Activated CD8-positive, alpha-beta memory T cell treated with anti-CD3 and anti-CD28 coated beads, Interleukin-2, amount 10 ng/mL, durations not matched to agents 7 days and 5 days (primary cell): ENCODE measurements at regions not wholly inside any gene's neighbourhood (a gene's known extent, or its start where the extent isn't known, plus 50 kb on each side); places are given as distances from the start of the nearest gene placed in this dataset.
"Not testable (repeated sequence)": the region's sequence is repeated elsewhere in the genome, so short reads cannot be mapped to it uniquely, and the experiment has no call there.

ENCODE experiments used
- ATAC-seq: fragments of 150-1000 bp; cut with Tn5 transposase; one replicate; pipeline ENCODE4 v1.10.0; 2021; ENCODE audit warnings: moderate library complexity
- CTCF ChIA-PET: fragments of 350-600 bp; sonication (Branson Sonifier 250); formaldehyde crosslinking; loops from one replicate; lab custom pipeline; 2021; ENCODE audit warnings: antibody characterized with exemption; lab: Charles Lee
- DNase-seq: peaks from one replicate; pipeline ENCODE4 v3.0.0-alpha.2; 2020
- H3K27ac Mint-ChIP-seq: one replicate; pipeline ENCODE4 v1.8.0; 2021; ENCODE audit warnings: mild to moderate bottlenecking, mixed read lengths
- H3K27me3 Mint-ChIP-seq: one replicate; pipeline ENCODE4 v1.8.0; 2021; ENCODE audit warnings: mixed read lengths
- H3K36me3 Mint-ChIP-seq: one replicate; pipeline ENCODE4 v1.8.0; 2021; ENCODE audit warnings: mild to moderate bottlenecking, mixed read lengths
- H3K4me1 Mint-ChIP-seq: one replicate; pipeline ENCODE4 v1.8.0; 2021; ENCODE audit warnings: mixed read lengths
- H3K4me3 Mint-ChIP-seq: one replicate; pipeline ENCODE4 v1.8.0; 2021; ENCODE audit warnings: mild to moderate bottlenecking, moderate library complexity, mixed read lengths
- H3K9me3 Mint-ChIP-seq: one replicate; pipeline ENCODE4 v1.8.0; 2022; ENCODE audit warnings: low read depth, mixed read lengths

GRCh38 chrX:140114059-140114458, 148.7 kb upstream of the CXorf66 start:
- ATAC-seq, H3K9me3 Mint-ChIP-seq, H3K27me3 Mint-ChIP-seq, H3K4me1 Mint-ChIP-seq, H3K36me3 Mint-ChIP-seq, H3K27ac Mint-ChIP-seq, DNase-seq, CTCF ChIA-PET, H3K4me3 Mint-ChIP-seq: not testable (repeated sequence)

- Mint-ChIP-seq H3K27ac (no peak overlapping the region), H3K4me1 (no peaks in the 10 kb centered on the region), H3K36me3 (no peaks in the 10 kb centered on the region)
Observed at GRCh38 chrX:140110081-140110650, 144.8 kb upstream of the CXorf66 start.

GRCh38 chrX:140104760-140105159, 139.4 kb upstream of the CXorf66 start:
- peaks cover 2% of the 10 kb centered on the region for H3K27me3 Mint-ChIP-seq
- no peak for DNase-seq
- H3K4me1 Mint-ChIP-seq, result no peaks in the 10 kb centered on the region
- no peaks in the 10 kb centered on the region for H3K36me3 Mint-ChIP-seq
- H3K9me3 Mint-ChIP-seq, result no peaks in the 10 kb centered on the region
- CTCF ChIA-PET, result no interaction called here
- no peak overlapping the region for H3K27ac Mint-ChIP-seq
- no peak overlapping the region for H3K4me3 Mint-ChIP-seq
- ATAC-seq, result no peak

More at GRCh38 chrX:140110081-140110650, 144.8 kb upstream of the CXorf66 start:
- CTCF ChIA-PET, result no interaction called here
- Mint-ChIP-seq H3K27me3 (peaks cover 3% of the 10 kb centered on the region), H3K4me3 (no peak overlapping the region), H3K9me3 (no peaks in the 10 kb centered on the region)
- DNase-seq (no peak), ATAC-seq (no peak)

DNA sequence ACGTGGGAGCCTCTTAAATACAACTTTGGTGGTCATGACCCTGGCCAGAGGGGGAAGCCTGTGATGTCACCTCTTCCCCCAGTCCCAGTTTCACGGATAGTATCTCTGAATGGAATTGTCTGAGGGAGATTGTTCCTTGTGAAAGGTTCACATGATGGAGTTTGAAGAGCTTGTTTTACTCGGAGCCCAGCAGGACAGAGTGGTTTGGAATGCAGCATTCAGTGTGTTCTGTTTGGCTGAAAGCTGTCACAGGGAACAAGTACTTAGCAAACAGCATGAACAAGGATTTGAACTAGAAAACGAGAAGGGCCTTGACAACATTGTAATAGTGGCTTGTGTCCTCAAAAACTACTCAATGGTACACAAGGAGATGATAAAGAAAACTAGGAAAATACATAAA, 133.9 kb upstream of the CXorf66 start:
- Mint-ChIP-seq H3K4me1 (no peaks in the 10 kb centered on the region), H3K27me3 (no peaks in the 10 kb centered on the region), H3K9me3 (no peaks in the 10 kb centered on the region), H3K36me3 (no peaks in the 10 kb centered on the region), H3K27ac (no peak overlapping the region), H3K4me3 (no peak overlapping the region)
- CTCF ChIA-PET, result no interaction called here
- ATAC-seq, result no peak
- DNase-seq, result no peak

GRCh38 chrX:140092121-140092520, 126.8 kb upstream of the CXorf66 start:
- H3K4me3 Mint-ChIP-seq, result no peak overlapping the region
- DNase-seq (no peak), ATAC-seq (no peak)
- H3K36me3 Mint-ChIP-seq, result no peaks in the 10 kb centered on the region
- no peaks in the 10 kb centered on the region for H3K9me3 Mint-ChIP-seq
- CTCF ChIA-PET, result no interaction called here
- no peaks in the 10 kb centered on the region for H3K4me1 Mint-ChIP-seq
- H3K27me3 Mint-ChIP-seq, result peaks cover 25% of the 10 kb centered on the region
- no peak overlapping the region for H3K27ac Mint-ChIP-seq

DNA sequence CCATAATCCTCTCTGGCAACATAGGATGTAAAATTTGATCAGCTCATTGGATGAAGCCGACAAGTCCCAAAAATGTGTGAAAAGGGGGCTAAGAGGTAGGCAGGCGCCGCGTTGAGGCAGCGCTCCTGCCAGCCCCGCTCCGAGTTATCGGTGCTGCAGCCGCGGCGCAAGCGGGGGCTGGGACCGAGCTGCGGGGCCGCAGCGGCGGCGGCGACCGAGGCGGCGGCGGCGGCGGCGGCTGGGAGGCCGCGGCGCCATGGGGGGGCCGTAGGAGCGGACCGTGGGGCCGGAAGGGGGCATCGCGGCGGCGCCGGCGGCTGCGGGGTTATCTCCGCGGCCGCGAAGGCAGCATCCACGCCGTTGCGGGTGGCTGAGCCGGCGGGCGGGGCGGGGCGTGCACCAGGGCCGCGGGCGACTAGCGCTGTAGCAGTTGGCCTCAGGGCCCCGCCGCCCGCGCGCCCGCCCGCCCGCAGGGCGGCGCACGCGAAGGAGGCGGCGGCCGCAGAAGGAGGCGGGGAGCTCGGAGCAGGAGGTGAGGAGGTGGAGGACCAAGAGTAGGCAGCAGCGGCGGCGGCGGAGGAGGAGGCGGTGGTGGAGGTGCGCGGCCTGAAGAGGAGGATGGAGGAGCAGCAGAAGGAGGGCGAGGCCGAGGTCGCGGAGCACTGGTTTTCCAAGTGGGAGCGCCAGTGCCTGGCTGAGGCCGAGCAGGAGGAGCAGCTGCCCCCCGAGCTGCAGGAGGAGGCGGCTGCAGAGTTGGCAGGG, 126.0 kb upstream of the CXorf66 start:
- no peak for DNase-seq
- Mint-ChIP-seq H3K27me3 (peaks cover 25% of the 10 kb centered on the region), H3K4me1 (no peaks in the 10 kb centered on the region), H3K27ac (no peak overlapping the region), H3K4me3 (peak overlapping the region; percentile 22), H3K9me3 (no peaks in the 10 kb centered on the region), H3K36me3 (no peaks in the 10 kb centered on the region)
- peak; percentile 36 for ATAC-seq
- CTCF ChIA-PET, result no interaction called here

GRCh38 chrX:140090800-140091124, 125.4 kb upstream of the CXorf66 start:
- Mint-ChIP-seq H3K4me1 (no peaks in the 10 kb centered on the region), H3K36me3 (no peaks in the 10 kb centered on the region), H3K27me3 (peaks cover 25% of the 10 kb centered on the region), H3K4me3 (no peak overlapping the region), H3K27ac (no peak overlapping the region), H3K9me3 (no peaks in the 10 kb centered on the region)
- CTCF ChIA-PET, result no interaction called here
- DNase-seq (no peak), ATAC-seq (no peak)

- H3K27me3 Mint-ChIP-seq, result peaks cover 25% of the 10 kb centered on the region
- no peak for DNase-seq
- no peaks in the 10 kb centered on the region for H3K36me3 Mint-ChIP-seq
- CTCF ChIA-PET, result no interaction called here
- H3K4me1 Mint-ChIP-seq, result no peaks in the 10 kb centered on the region
- H3K4me3 Mint-ChIP-seq, result no peak overlapping the region
- no peaks in the 10 kb centered on the region for H3K9me3 Mint-ChIP-seq
- no peak overlapping the region for H3K27ac Mint-ChIP-seq
- ATAC-seq, result no peak
Observed at GRCh38 chrX:140088438-140088837, 123.1 kb upstream of the CXorf66 start.

DNA sequence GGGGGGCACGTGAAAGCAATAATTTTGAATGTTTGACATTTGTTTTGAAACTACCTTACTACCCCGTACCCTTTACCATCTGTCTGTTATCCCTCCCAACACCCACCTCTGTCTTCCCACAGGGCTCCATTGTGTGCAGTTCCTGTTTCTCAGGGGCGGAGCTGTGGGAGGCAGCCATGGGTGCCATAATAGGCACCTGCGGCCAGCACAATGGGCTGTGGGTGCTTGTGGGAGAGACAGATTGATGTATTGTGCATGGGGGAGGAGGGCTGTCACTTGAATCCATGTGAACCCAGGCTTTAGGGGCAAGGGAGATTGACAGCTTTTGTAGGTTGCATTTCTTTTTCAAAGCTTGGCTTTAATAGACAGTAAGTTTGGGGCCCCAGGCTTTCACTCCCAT, 122.6 kb upstream of the CXorf66 start:
- H3K27me3 Mint-ChIP-seq, result peaks cover 25% of the 10 kb centered on the region
- CTCF ChIA-PET, result no interaction called here
- no peak for ATAC-seq

DNA sequence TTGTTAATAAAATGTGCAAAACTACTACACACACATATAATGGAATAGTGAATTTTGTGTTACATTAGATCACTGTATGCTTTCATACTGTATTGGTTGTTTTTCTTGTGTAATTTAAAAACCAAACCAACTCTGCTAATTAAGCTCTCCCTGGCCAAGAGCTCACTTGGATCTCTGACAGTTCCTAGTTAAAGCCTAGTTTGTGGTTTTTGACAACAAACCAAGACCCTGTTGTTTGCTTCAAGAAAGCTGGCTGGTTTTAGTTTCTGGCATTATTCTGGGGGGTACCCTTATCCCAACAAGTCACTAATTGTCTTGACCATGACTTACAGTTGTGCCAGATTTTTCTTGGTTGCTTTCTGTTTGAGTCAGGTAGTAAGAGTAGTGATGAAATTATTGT, 121.4 kb upstream of the CXorf66 start:
- CTCF ChIA-PET, result no interaction called here
- DNase-seq (no peak), ATAC-seq (no peak)
- H3K4me3 Mint-ChIP-seq, result no peak overlapping the region
- no peaks in the 10 kb centered on the region for H3K36me3 Mint-ChIP-seq
- H3K9me3 Mint-ChIP-seq, result no peaks in the 10 kb centered on the region
- H3K27ac Mint-ChIP-seq, result no peak overlapping the region
- H3K27me3 Mint-ChIP-seq, result peaks cover 17% of the 10 kb centered on the region
- H3K4me1 Mint-ChIP-seq, result no peaks in the 10 kb centered on the region

More for the DNA sequence above, 122.6 kb upstream of the CXorf66 start:
- DNase-seq, result no peak
- Mint-ChIP-seq H3K9me3 (no peaks in the 10 kb centered on the region), H3K4me3 (no peak overlapping the region), H3K27ac (no peak overlapping the region), H3K4me1 (no peaks in the 10 kb centered on the region), H3K36me3 (no peaks in the 10 kb centered on the region)

GRCh38 chrX:140074851-140075250, 109.5 kb upstream of the CXorf66 start:
- H3K27ac Mint-ChIP-seq, H3K27me3 Mint-ChIP-seq, H3K4me3 Mint-ChIP-seq, H3K4me1 Mint-ChIP-seq, CTCF ChIA-PET, DNase-seq, ATAC-seq, H3K36me3 Mint-ChIP-seq, H3K9me3 Mint-ChIP-seq: not testable (repeated sequence)

DNA sequence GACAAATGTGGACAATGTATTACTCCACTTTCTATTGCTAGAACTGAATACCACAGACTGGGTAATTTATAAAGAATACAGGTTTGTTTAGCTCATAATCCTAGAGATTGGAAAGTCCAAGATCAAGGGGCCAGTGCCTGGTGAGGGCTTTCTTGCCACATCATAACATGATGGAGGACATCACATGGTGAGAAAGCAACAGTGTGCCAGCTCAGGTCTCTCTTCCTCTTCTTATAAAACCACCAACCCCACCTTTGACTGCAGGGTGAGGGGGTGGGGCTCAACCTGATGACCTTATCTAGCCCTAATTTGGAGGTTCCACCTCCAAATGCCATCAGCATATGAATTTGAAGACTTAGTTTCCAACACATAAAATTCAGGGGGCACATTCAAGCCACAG, 105.7 kb upstream of the CXorf66 start:
- Mint-ChIP-seq H3K36me3 (no peaks in the 10 kb centered on the region), H3K4me3 (no peak overlapping the region), H3K4me1 (no peaks in the 10 kb centered on the region), H3K27me3 (no peaks in the 10 kb centered on the region), H3K27ac (no peak overlapping the region), H3K9me3 (no peaks in the 10 kb centered on the region)
- no peak for ATAC-seq
- CTCF ChIA-PET, result no interaction called here
- no peak for DNase-seq

- CTCF ChIA-PET, result no interaction called here
- ATAC-seq (no peak), DNase-seq (no peak)
- H3K27ac Mint-ChIP-seq, result no peak overlapping the region
- no peaks in the 10 kb centered on the region for H3K4me1 Mint-ChIP-seq
- no peak overlapping the region for H3K4me3 Mint-ChIP-seq
- H3K36me3 Mint-ChIP-seq, result no peaks in the 10 kb centered on the region
- H3K9me3 Mint-ChIP-seq, result no peaks in the 10 kb centered on the region
- H3K27me3 Mint-ChIP-seq, result no peaks in the 10 kb centered on the region
Observed at GRCh38 chrX:140065961-140066662, 100.8 kb upstream of the CXorf66 start.

DNA sequence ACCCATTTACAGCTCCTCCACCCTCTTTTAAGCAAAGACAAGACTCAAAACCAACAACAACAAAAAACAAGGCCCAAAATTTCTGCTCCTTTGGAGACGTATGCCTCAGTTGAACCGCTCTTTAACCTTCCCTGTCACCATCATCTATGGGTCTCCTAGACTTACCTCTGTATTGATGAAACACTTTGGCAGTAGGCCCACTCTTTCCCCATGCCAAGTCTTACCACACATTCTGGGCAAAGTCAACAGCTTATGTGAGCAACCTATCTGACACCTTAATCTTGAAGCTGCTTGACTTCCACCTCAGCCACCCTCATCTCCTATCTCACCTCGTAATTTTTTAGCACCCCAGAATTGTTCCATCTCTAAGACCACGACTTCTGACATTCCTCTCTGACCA, 99.7 kb upstream of the CXorf66 start:
- Mint-ChIP-seq H3K4me1 (no peaks in the 10 kb centered on the region), H3K4me3 (no peak overlapping the region), H3K27ac (no peak overlapping the region), H3K36me3 (no peaks in the 10 kb centered on the region), H3K27me3 (no peaks in the 10 kb centered on the region), H3K9me3 (no peaks in the 10 kb centered on the region)
- ATAC-seq (no peak), DNase-seq (no peak)
- CTCF ChIA-PET, result no interaction called here
